ENCODE measurements at regions not wholly inside any gene's neighbourhood (a gene's known extent, or its start where the extent isn't known, plus 50 kb on each side); places are given as distances from the start of the nearest gene placed in this dataset.

GRCh38 chr14:85811340-85811739 is 281.4 kb downstream of the FLRT2 start:
- no peaks in the 10 kb centered on the region for H3K79me2 ChIP-seq (ENCODE audit: insufficient read depth, low read length)
- no peaks in the 10 kb centered on the region for H4K20me1 ChIP-seq (ENCODE audit: insufficient read depth, low read length)
- no peak overlapping the region for H3K4me2 ChIP-seq (ENCODE audit: insufficient read depth, low read length)
- H3K4me3 ChIP-seq (ENCODE audit: insufficient read depth, low read length): no peak overlapping the region
- H3K27ac ChIP-seq (ENCODE audit: low read depth, low read length): no peak overlapping the region
- TF ChIP-seq, protein P1, sequence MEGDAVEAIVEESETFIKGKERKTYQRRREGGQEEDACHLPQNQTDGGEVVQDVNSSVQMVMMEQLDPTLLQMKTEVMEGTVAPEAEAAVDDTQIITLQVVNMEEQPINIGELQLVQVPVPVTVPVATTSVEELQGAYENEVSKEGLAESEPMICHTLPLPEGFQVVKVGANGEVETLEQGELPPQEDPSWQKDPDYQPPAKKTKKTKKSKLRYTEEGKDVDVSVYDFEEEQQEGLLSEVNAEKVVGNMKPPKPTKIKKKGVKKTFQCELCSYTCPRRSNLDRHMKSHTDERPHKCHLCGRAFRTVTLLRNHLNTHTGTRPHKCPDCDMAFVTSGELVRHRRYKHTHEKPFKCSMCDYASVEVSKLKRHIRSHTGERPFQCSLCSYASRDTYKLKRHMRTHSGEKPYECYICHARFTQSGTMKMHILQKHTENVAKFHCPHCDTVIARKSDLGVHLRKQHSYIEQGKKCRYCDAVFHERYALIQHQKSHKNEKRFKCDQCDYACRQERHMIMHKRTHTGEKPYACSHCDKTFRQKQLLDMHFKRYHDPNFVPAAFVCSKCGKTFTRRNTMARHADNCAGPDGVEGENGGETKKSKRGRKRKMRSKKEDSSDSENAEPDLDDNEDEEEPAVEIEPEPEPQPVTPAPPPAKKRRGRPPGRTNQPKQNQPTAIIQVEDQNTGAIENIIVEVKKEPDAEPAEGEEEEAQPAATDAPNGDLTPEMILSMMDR (IDR thresholded peaks at IDR 0.05; ENCODE audit: extremely low read depth, low read depth, low read length): no peak
- H2AFZ ChIP-seq (ENCODE audit: low read length): no peak overlapping the region
- H3K4me1 ChIP-seq (ENCODE audit: insufficient read depth, low read length): no peaks in the 10 kb centered on the region
- DNase-seq (ENCODE audit: insufficient read length, low spot score, missing footprints): no peak
- no peaks in the 10 kb centered on the region for H3K27me3 ChIP-seq (ENCODE audit: insufficient read depth, low read length)
- no peaks in the 10 kb centered on the region for H3K36me3 ChIP-seq (ENCODE audit: insufficient read depth, low read length)
- no peaks in the 10 kb centered on the region for H3K9me3 ChIP-seq (ENCODE audit: low read depth, low read length)

DNA sequence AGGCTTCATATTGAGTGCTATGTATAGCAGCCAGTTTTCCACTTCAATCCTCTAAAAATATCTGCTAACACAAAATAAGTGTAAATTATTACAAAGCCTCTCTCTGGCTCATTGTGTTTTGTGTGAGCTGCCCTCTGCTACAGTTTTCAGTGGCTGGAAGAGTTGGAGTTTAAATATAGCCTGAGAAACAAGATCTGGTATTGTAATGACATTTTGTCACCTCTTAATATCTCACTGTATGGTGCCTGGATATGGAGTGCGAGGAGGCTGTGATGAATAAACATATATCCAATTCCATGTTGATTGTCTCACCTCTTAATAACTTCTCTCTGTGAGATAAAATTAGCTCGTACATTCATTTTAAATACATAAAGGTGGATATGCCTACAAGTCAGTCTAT is 269.7 kb downstream of the FLRT2 start:
- no peak overlapping the region for H2AFZ ChIP-seq (ENCODE audit: low read length)
- H3K4me3 ChIP-seq (ENCODE audit: insufficient read depth, low read length): no peak overlapping the region
- H3K4me1 ChIP-seq (ENCODE audit: insufficient read depth, low read length): no peaks in the 10 kb centered on the region
- no peaks in the 10 kb centered on the region for H3K27me3 ChIP-seq (ENCODE audit: insufficient read depth, low read length)
- no peak overlapping the region for H3K27ac ChIP-seq (ENCODE audit: low read depth, low read length)
- TF ChIP-seq, protein P1 (IDR thresholded peaks at IDR 0.05; ENCODE audit: extremely low read depth, low read depth, low read length): no peak
- no peaks in the 10 kb centered on the region for H3K79me2 ChIP-seq (ENCODE audit: insufficient read depth, low read length)
- no peak overlapping the region for H3K4me2 ChIP-seq (ENCODE audit: insufficient read depth, low read length)
- H3K36me3 ChIP-seq (ENCODE audit: insufficient read depth, low read length): no peaks in the 10 kb centered on the region
- H4K20me1 ChIP-seq (ENCODE audit: insufficient read depth, low read length): no peaks in the 10 kb centered on the region
- DNase-seq (ENCODE audit: insufficient read length, low spot score, missing footprints): no peak
- no peaks in the 10 kb centered on the region for H3K9me3 ChIP-seq (ENCODE audit: low read depth, low read length)

DNA sequence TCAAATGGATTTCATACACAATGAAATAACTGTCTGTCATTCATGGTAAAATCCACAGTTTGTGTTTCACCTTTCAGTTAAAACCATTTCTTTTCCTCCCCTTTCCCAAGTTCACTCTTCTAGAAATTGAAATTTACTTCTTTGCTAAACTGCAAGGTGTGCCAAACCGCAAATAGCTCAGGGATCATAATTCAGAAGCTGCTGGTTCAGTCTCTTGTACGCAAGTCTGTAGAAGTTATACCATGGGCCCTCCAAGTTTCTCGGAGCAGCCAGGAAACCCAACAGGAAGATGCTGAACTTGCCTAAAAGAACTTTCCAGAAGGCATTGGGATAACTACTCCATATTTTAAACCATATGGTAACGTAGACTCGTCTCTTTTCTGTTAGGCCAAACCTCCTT is 268.9 kb downstream of the FLRT2 start:
- no peaks in the 10 kb centered on the region for H4K20me1 ChIP-seq (ENCODE audit: insufficient read depth, low read length)
- H3K9me3 ChIP-seq (ENCODE audit: low read depth, low read length): no peaks in the 10 kb centered on the region
- DNase-seq (ENCODE audit: insufficient read length, low spot score, missing footprints): no peak
- no peak overlapping the region for H3K4me2 ChIP-seq (ENCODE audit: insufficient read depth, low read length)
- H3K36me3 ChIP-seq (ENCODE audit: insufficient read depth, low read length): no peaks in the 10 kb centered on the region
- H3K79me2 ChIP-seq (ENCODE audit: insufficient read depth, low read length): no peaks in the 10 kb centered on the region
- H3K4me1 ChIP-seq (ENCODE audit: insufficient read depth, low read length): no peaks in the 10 kb centered on the region
- H2AFZ ChIP-seq (ENCODE audit: low read length): no peak overlapping the region
- no peak overlapping the region for H3K4me3 ChIP-seq (ENCODE audit: insufficient read depth, low read length)
- no peaks in the 10 kb centered on the region for H3K27me3 ChIP-seq (ENCODE audit: insufficient read depth, low read length)
- TF ChIP-seq, protein P1 (IDR thresholded peaks at IDR 0.05; ENCODE audit: extremely low read depth, low read depth, low read length): no peak
- no peak overlapping the region for H3K27ac ChIP-seq (ENCODE audit: low read depth, low read length)

GRCh38 chr14:85793533-85793932 is 263.6 kb downstream of the FLRT2 start:
- no peaks in the 10 kb centered on the region for H4K20me1 ChIP-seq (ENCODE audit: insufficient read depth, low read length)
- H3K4me2 ChIP-seq (ENCODE audit: insufficient read depth, low read length): no peak overlapping the region
- no peaks in the 10 kb centered on the region for H3K79me2 ChIP-seq (ENCODE audit: insufficient read depth, low read length)
- DNase-seq (ENCODE audit: insufficient read length, low spot score, missing footprints): no peak
- H3K9me3 ChIP-seq (ENCODE audit: low read depth, low read length): no peaks in the 10 kb centered on the region
- H3K36me3 ChIP-seq (ENCODE audit: insufficient read depth, low read length): no peaks in the 10 kb centered on the region
- no peak overlapping the region for H3K4me3 ChIP-seq (ENCODE audit: insufficient read depth, low read length)
- no peak overlapping the region for H3K27ac ChIP-seq (ENCODE audit: low read depth, low read length)
- no peaks in the 10 kb centered on the region for H3K4me1 ChIP-seq (ENCODE audit: insufficient read depth, low read length)
- no peaks in the 10 kb centered on the region for H3K27me3 ChIP-seq (ENCODE audit: insufficient read depth, low read length)
- no peak overlapping the region for H2AFZ ChIP-seq (ENCODE audit: low read length)
- TF ChIP-seq, protein P1 (IDR thresholded peaks at IDR 0.05; ENCODE audit: extremely low read depth, low read depth, low read length): no peak
